ENCODE measurements at regions not wholly inside any gene's neighbourhood (a gene's known extent, or its start where the extent isn't known, plus 50 kb on each side); places are given as distances from the start of the nearest gene placed in this dataset.

DNA sequence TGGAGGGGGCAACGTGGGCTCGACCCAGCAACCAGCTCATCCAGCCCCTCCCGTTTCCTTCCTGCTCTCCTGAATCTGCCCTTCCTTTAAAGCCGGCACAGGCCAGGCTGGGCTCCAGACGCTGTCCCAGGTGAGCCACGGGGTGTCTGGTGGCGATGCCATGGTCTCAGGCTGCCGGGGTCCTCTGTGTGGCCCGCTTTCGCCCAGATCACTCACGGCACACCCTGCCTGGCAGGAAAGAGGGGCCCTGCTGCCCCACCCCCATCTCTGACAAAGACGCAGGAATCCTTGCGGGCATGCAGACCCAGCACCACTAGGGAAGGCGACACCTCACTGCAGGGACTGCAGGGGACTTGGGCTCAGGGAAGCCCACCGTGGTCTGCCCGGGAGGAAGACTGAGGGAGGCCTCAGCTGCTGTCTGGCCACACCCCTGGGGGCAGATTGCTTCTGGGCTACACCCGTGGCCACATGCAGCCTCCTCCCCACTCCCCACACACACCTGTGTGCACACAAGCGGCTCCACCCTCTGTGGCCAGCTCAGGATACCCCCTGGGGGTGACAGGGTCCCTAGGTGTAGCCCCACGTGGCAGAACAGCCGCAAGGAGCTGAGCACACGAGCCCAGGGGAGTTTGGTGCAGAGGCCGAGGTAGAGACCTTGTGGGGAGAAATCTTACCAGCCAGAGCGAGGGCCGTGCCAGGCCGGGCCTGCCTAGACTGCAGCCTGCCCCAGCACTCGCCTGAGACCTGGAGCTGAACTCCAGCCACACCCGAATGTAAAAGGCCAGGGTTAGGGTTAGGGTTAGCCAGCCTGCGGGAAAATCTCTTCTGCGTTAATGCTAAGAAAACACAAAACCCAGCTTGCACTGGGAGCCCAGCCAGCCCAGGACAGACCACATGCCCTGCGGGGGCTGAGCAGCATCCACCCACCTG lies 104.6 kb downstream of the DLL1 start:
- Histone ChIP-seq H3K36me3 (ENCODE audit: control insufficient read depth in 2 of 4, insufficient read depth in 4 of 4, low read length in 3 of 4) (no peaks in the 10 kb centered on the region), H3K23ac (ENCODE audit: insufficient read length) (no peak overlapping the region), H3K4me3 (ENCODE audit: extremely low read depth in 1 of 4, insufficient read depth in 2 of 4, low read depth in 3 of 4, low read length in 4 of 4) (no peak overlapping the region), H3K4me1 (replicated peaks in 1 of 4; ENCODE audit: control insufficient read depth in 3 of 4, insufficient read depth in 4 of 4, low read length in 3 of 4) (peaks cover 0 to 3% (median 0%) of the 10 kb centered on the region in 4 experiments; a peak in 1 of 7 replicates), H3K23me2 (ENCODE audit: low read depth, low read length) (peaks cover 4% of the 10 kb centered on the region; the same call in 1 of the 2 replicates), H3K27ac (ENCODE audit: low read depth, low read length) (no peak overlapping the region), H3K56ac (replicated peaks; ENCODE audit: insufficient read length, low read depth, low read length) (no peak overlapping the region), H3K4me2 (ENCODE audit: insufficient read depth in 1 of 2, low read depth in 2 of 2, low read length in 2 of 2) (no peak overlapping the region), H2BK20ac (ENCODE audit: low read length) (0 out of 2 replicates have a peak overlapping the region, but pooled peaks have one; percentile 61), H3K4ac (replicated peaks; ENCODE audit: insufficient read length, low read depth, low read length) (no peak overlapping the region), H3K18ac (ENCODE audit: extremely low read depth, low read length) (no peak overlapping the region; the same call in 1 of the 2 replicates), H2BK12ac (ENCODE audit: low read depth, low read length) (no peak overlapping the region), H2BK5ac (ENCODE audit: low read depth, low read length) (no peak overlapping the region), H4K20me1 (replicated peaks in 1 of 2; ENCODE audit: control insufficient read depth in 1 of 2, insufficient read depth in 2 of 2, low read length in 2 of 2) (peaks cover 0 to 3% of the 10 kb centered on the region in 2 experiments), H4K91ac (replicated peaks; ENCODE audit: insufficient read length, low read length) (no peak overlapping the region), H2BK15ac (ENCODE audit: low read length) (no peak overlapping the region), H3K79me2 (ENCODE audit: control insufficient read depth in 1 of 2, insufficient read depth in 2 of 2, low read length in 2 of 2) (no peaks in the 10 kb centered on the region), H4K8ac (ENCODE audit: extremely low read depth, insufficient read depth, low read length) (no peak overlapping the region; the same call in 1 of the 2 replicates), H3K9ac (replicated peaks in 1 of 4; ENCODE audit: extremely low read depth in 1 of 4, low read depth in 3 of 4, low read length in 3 of 4) (no peak overlapping the region), H3K14ac (ENCODE audit: insufficient read length) (no peak overlapping the region), H3K79me1 (ENCODE audit: low read depth, low read length) (no peaks in the 10 kb centered on the region), H2BK120ac (replicated peaks; ENCODE audit: low read depth, low read length) (no peak overlapping the region), H2AK5ac (ENCODE audit: low read depth, low read length) (no peak overlapping the region), H4K5ac (ENCODE audit: insufficient read length, low read depth, low read length) (no peak overlapping the region), H3K9me3 (ENCODE audit: insufficient read depth in 2 of 2, low read depth in 1 of 2, low read length in 1 of 2) (no peaks in the 10 kb centered on the region; a peak in 1 of 4 replicates), H2AFZ (ENCODE audit: low read length) (no peak overlapping the region; the same call in 1 of the 2 replicates), H3K27me3 (replicated peaks in 1 of 4; ENCODE audit: control insufficient read depth in 3 of 4, extremely low read depth in 1 of 4, insufficient read depth in 3 of 4, low read length in 3 of 4) (0 out of 7 replicates have a peak, but pooled peaks cover 0 to 2% (median 0%) of the 10 kb centered on the region in 4 experiments)
- CTCF ChIA-PET (ENCODE audit: partially characterized antibody), result interaction anchor here (0.5 to 1.1 kb wide), 3 partner anchors 109 to 684 kb away, joined by 3 read pairs; no protein-coding TSS in a partner anchor
- FAIRE-seq (no peak), DNase-seq (ENCODE audit: low read depth in 1 of 2, low spot score in 2 of 2) (peak in 1 of 2 experiments; percentile 37)
- WGBS, 2 experiments (ENCODE audit: extremely low coverage in 1 of 2, insufficient coverage in 1 of 2, insufficient read length in 1 of 2, insufficient replicate concordance in 2 of 2, low coverage in 1 of 2, low lambda C conversion rate in 2 of 2, missing lambda C conversion rate in 1 of 2), result 92% methylated on average over 30 of the region's 30 CpGs; no CpG with 5 or more reads in 1 of the 2 experiments
- POLR2A ChIA-PET (ENCODE audit: partially characterized antibody), result no interaction called here
- TF ChIP-seq CHD2 (IDR thresholded peaks at IDR 0.05; ENCODE audit: low read length) (no peak), RFX5 (IDR thresholded peaks at IDR 0.05; ENCODE audit: borderline replicate concordance, low read depth, low read length) (no peak), GABPA (IDR thresholded peaks at IDR 0.05; ENCODE audit: borderline replicate concordance, insufficient read depth, low read length) (no peak), TAF7 (optimal IDR thresholded peaks at IDR 0.05; ENCODE audit: borderline replicate concordance, low read depth, low read length) (no peak), KDM5A (IDR thresholded peaks at IDR 0.05; ENCODE audit: low read length) (no peak), SUZ12 (IDR thresholded peaks at IDR 0.05; ENCODE audit: low read length) (no peak)
- TF ChIP-seq, protein P1, sequence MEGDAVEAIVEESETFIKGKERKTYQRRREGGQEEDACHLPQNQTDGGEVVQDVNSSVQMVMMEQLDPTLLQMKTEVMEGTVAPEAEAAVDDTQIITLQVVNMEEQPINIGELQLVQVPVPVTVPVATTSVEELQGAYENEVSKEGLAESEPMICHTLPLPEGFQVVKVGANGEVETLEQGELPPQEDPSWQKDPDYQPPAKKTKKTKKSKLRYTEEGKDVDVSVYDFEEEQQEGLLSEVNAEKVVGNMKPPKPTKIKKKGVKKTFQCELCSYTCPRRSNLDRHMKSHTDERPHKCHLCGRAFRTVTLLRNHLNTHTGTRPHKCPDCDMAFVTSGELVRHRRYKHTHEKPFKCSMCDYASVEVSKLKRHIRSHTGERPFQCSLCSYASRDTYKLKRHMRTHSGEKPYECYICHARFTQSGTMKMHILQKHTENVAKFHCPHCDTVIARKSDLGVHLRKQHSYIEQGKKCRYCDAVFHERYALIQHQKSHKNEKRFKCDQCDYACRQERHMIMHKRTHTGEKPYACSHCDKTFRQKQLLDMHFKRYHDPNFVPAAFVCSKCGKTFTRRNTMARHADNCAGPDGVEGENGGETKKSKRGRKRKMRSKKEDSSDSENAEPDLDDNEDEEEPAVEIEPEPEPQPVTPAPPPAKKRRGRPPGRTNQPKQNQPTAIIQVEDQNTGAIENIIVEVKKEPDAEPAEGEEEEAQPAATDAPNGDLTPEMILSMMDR (IDR thresholded peaks at IDR 0.05; ENCODE audit: control extremely low read depth in 1 of 3, insufficient read depth in 1 of 3, low read depth in 1 of 3, low read length in 3 of 3), result no peak
- TF ChIP-seq, protein P2, sequence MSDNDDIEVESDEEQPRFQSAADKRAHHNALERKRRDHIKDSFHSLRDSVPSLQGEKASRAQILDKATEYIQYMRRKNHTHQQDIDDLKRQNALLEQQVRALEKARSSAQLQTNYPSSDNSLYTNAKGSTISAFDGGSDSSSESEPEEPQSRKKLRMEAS (IDR thresholded peaks at IDR 0.05), result no peak

All from H1 (cell line).